ENCODE measurements at regions not wholly inside any gene's neighbourhood (a gene's known extent, or its start where the extent isn't known, plus 50 kb on each side); places are given as distances from the start of the nearest gene placed in this dataset.

DNA sequence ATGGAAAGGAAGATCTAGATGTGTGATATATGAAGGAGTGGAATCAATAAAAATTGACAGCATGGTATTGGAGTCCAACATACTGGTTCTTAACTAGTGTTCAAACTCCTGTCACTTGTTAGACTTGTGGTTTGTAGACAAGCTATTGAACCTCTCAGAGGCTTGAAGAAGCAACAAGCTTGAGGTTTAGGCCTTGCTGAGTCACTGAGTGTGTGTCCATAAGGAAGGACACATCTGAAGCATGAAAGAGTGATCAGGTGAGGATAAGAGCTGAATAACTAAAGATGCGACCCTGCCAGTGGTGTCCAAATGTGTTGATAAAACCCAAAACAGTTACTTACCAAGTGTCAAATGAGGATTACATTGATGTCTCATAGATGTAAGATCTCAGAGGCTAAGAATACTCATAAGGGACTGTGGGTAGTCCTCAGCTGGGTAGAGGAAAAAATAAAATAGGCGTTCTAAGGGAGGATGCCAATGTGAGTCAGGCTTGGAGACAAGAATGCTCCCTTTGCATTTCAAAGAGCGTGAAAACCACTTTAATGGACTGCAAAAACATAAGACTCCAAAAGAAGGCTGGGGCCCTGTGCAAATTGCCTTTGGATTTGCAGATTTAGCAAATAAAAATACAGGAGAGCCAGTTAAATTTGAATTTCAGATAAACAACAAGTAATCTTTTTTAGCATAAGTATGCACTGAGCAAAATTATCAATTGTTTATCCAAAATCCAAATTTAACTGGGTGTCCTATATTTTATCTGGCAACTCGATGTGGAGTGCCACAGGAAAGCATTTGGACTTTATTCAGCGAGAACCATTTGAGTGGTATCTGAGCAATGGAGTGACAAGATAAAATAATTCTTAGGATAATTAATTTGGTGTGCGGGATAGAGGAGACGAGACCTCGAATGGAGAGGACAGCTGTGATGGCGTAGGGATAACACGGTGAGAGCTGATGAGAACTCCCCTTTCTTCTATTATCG is 757.3 kb upstream of the WWC1 start:
- no peak for DNase-seq (ENCODE audit: low spot score)
- H3K4me1 ChIP-seq (ENCODE audit: insufficient read depth): no peaks in the 10 kb centered on the region
- H3K4me3 ChIP-seq: no peak overlapping the region
- no peak overlapping the region for H3K4me2 ChIP-seq
- H3K9me2 ChIP-seq (replicated peaks; ENCODE audit: insufficient read depth): no peaks in the 10 kb centered on the region
- H3K36me3 ChIP-seq (replicated peaks; ENCODE audit: insufficient read depth, low read depth): no peaks in the 10 kb centered on the region
- H3K27ac ChIP-seq: no peak overlapping the region
- H3K27me3 ChIP-seq: no peaks in the 10 kb centered on the region
- WGBS (ENCODE audit: low lambda C conversion rate, missing lambda C conversion rate): 86% methylated on average over 11 of the region's 11 CpGs
- TF ChIP-seq EZH2 (IDR thresholded peaks at IDR 0.05; ENCODE audit: borderline replicate concordance) (no peak), EZH2phosphoT487 (IDR thresholded peaks at IDR 0.05; ENCODE audit: low read depth, severe bottlenecking, unreplicated experiment) (no peak)
- TF ChIP-seq, protein P1, sequence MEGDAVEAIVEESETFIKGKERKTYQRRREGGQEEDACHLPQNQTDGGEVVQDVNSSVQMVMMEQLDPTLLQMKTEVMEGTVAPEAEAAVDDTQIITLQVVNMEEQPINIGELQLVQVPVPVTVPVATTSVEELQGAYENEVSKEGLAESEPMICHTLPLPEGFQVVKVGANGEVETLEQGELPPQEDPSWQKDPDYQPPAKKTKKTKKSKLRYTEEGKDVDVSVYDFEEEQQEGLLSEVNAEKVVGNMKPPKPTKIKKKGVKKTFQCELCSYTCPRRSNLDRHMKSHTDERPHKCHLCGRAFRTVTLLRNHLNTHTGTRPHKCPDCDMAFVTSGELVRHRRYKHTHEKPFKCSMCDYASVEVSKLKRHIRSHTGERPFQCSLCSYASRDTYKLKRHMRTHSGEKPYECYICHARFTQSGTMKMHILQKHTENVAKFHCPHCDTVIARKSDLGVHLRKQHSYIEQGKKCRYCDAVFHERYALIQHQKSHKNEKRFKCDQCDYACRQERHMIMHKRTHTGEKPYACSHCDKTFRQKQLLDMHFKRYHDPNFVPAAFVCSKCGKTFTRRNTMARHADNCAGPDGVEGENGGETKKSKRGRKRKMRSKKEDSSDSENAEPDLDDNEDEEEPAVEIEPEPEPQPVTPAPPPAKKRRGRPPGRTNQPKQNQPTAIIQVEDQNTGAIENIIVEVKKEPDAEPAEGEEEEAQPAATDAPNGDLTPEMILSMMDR (IDR thresholded peaks at IDR 0.05; ENCODE audit: poor library complexity): no peak
- H4K20me1 ChIP-seq (ENCODE audit: insufficient read depth, poor library complexity, severe bottlenecking): no peaks in the 10 kb centered on the region
- H3K79me2 ChIP-seq: no peaks in the 10 kb centered on the region
- H2AFZ ChIP-seq: no peak overlapping the region
- no peaks in the 10 kb centered on the region for H3K9me3 ChIP-seq (ENCODE audit: low read depth)

DNA sequence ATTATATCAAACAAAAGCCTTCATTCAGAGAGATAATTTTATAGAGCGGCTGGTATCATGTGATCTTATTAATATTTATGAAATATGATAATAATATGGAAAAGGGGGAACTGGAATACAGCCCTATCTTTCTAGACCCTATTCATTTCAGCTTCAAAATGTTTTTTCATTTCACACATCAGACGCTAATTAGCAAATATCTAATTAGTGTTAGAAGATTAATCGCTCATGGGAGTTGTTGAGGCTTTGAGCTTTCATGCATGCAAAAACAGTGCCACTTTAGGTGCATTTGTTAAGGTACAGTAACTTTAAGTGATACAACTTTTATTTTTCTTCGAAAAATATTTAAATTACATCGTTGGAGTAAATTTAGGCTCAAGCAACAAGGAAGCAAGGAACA is 751.7 kb upstream of the WWC1 start:
- TF ChIP-seq EZH2 (IDR thresholded peaks at IDR 0.05; ENCODE audit: borderline replicate concordance) (no peak), EZH2phosphoT487 (IDR thresholded peaks at IDR 0.05; ENCODE audit: low read depth, severe bottlenecking, unreplicated experiment) (no peak)
- TF ChIP-seq, protein P1 (IDR thresholded peaks at IDR 0.05; ENCODE audit: poor library complexity): no peak
- Histone ChIP-seq H3K36me3 (replicated peaks; ENCODE audit: insufficient read depth, low read depth) (no peaks in the 10 kb centered on the region), H3K4me1 (ENCODE audit: insufficient read depth) (no peaks in the 10 kb centered on the region), H3K79me2 (no peaks in the 10 kb centered on the region), H4K20me1 (ENCODE audit: insufficient read depth, poor library complexity, severe bottlenecking) (no peaks in the 10 kb centered on the region), H2AFZ (no peak overlapping the region), H3K4me2 (no peak overlapping the region), H3K27ac (no peak overlapping the region), H3K9me2 (replicated peaks; ENCODE audit: insufficient read depth) (no peaks in the 10 kb centered on the region), H3K4me3 (no peak overlapping the region), H3K27me3 (no peaks in the 10 kb centered on the region), H3K9me3 (ENCODE audit: low read depth) (no peaks in the 10 kb centered on the region)
- no peak for DNase-seq (ENCODE audit: low spot score)
- 96% methylated on average over 5 of the region's 5 CpGs for WGBS (ENCODE audit: low lambda C conversion rate, missing lambda C conversion rate)

DNA sequence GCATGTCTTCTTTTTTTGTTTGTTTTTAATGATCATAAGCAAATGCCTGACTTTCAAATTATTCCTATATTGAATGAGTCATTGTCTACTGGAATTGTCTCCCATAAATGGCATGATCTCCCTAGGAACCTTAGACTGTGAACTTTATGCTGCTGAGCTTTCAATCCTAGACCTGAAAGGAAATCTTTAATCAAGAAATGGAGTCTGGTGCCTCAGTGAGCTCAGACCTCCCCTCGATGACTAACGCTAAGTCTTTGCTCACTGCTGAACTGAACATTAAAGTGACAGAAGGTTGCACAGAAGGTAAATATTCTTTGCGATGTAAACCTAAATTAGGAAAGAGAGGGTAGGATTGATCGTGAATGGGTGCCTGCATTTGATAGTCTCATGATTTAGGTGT is 745.2 kb upstream of the WWC1 start:
- Histone ChIP-seq H2AFZ (no peak overlapping the region), H3K4me3 (no peak overlapping the region), H3K9me3 (ENCODE audit: low read depth) (no peaks in the 10 kb centered on the region), H3K4me2 (no peak overlapping the region), H3K36me3 (replicated peaks; ENCODE audit: insufficient read depth, low read depth) (no peaks in the 10 kb centered on the region), H3K4me1 (ENCODE audit: insufficient read depth) (no peaks in the 10 kb centered on the region), H3K79me2 (no peaks in the 10 kb centered on the region), H3K9me2 (replicated peaks; ENCODE audit: insufficient read depth) (no peaks in the 10 kb centered on the region), H4K20me1 (ENCODE audit: insufficient read depth, poor library complexity, severe bottlenecking) (no peaks in the 10 kb centered on the region), H3K27me3 (no peaks in the 10 kb centered on the region), H3K27ac (no peak overlapping the region)
- no peak for DNase-seq (ENCODE audit: low spot score)
- 93% methylated on average over 4 of the region's 4 CpGs for WGBS (ENCODE audit: low lambda C conversion rate, missing lambda C conversion rate)
- no peak for TF ChIP-seq EZH2phosphoT487 (IDR thresholded peaks at IDR 0.05; ENCODE audit: low read depth, severe bottlenecking, unreplicated experiment)

DNA sequence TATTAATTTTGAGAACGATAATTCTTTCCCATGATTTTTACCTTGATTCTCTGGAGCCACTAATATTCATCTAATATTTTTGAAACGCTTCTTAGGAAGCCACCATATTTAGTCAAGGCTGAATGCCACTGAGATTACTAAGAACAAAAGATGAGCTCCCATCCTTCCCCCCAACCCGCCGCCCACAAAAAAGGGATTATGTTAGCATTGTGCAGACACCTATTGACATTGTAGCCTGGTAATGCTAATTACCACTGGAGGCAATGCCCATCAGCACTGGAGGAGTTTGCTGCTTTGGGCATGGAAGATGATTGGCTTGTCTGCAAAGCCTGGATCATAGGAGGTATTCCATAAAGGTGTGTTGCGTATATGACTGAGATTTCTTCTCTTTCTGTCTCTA is 739.1 kb upstream of the WWC1 start:
- no peaks in the 10 kb centered on the region for H3K9me3 ChIP-seq (ENCODE audit: low read depth)
- 88% methylated on average over 5 of the region's 5 CpGs for WGBS (ENCODE audit: low lambda C conversion rate, missing lambda C conversion rate)
- no peaks in the 10 kb centered on the region for H4K20me1 ChIP-seq (ENCODE audit: insufficient read depth, poor library complexity, severe bottlenecking)

More for the DNA sequence above, 739.1 kb upstream of the WWC1 start:
- H3K27ac ChIP-seq: no peak overlapping the region
- H2AFZ ChIP-seq: no peak overlapping the region
- no peak for DNase-seq (ENCODE audit: low spot score)
- no peak overlapping the region for H3K4me3 ChIP-seq
- TF ChIP-seq, protein P1 (IDR thresholded peaks at IDR 0.05; ENCODE audit: poor library complexity): no peak
- no peak for TF ChIP-seq EZH2 (IDR thresholded peaks at IDR 0.05; ENCODE audit: borderline replicate concordance)
- no peak for TF ChIP-seq EZH2phosphoT487 (IDR thresholded peaks at IDR 0.05; ENCODE audit: low read depth, severe bottlenecking, unreplicated experiment)
- no peaks in the 10 kb centered on the region for H3K36me3 ChIP-seq (replicated peaks; ENCODE audit: insufficient read depth, low read depth)
- H3K27me3 ChIP-seq: no peaks in the 10 kb centered on the region
- no peaks in the 10 kb centered on the region for H3K79me2 ChIP-seq
- no peaks in the 10 kb centered on the region for H3K4me1 ChIP-seq (ENCODE audit: insufficient read depth)
- H3K4me2 ChIP-seq: no peak overlapping the region
- H3K9me2 ChIP-seq (replicated peaks; ENCODE audit: insufficient read depth): no peaks in the 10 kb centered on the region

All from hepatocyte (in vitro differentiated cells).